Keratinocyte (primary cell): ENCODE measurements at regions not wholly inside any gene's neighbourhood (a gene's known extent, or its start where the extent isn't known, plus 50 kb on each side); places are given as distances from the start of the nearest gene placed in this dataset.

ENCODE experiments used
- DNase-seq: peaks from one replicate; pipeline ENCODE4 v3.0.0-alpha.2; 2011; ENCODE audit warnings: low read depth, missing footprints, low spot score
- FAIRE-seq: peaks from 2 replicates; lab custom pipeline; 2011; peaks lifted over from hg19 to GRCh38; lab: Jason Lieb, UNC
- H2AFZ ChIP-seq: 2 replicates; pipeline ENCODE4 v1.6.0; 2012; ENCODE audit warnings: low read length, control low read depth, inconsistent platforms; ENCODE audit not compliant: control insufficient read depth
- H3K27ac ChIP-seq: 2 replicates; pipeline ENCODE4 v1.5.1; 2011; ENCODE audit warnings: low read length; ENCODE audit not compliant: control insufficient read depth, insufficient read depth
- H3K27me3 ChIP-seq: 3 replicates; pipeline ENCODE4 v1.6.0; 2011; ENCODE audit warnings: low read length; ENCODE audit not compliant: control insufficient read depth, insufficient read depth; ENCODE audit errors: extremely low read depth
- H3K36me3 ChIP-seq, 2 experiments: 2 replicates in 1 of 2; 3 replicates in 1 of 2; pipeline ENCODE4 v1.5.1; 2011; ENCODE audit warnings: low read length in 2 of 2, mild to moderate bottlenecking in 1 of 2; ENCODE audit not compliant: control insufficient read depth in 2 of 2, insufficient read depth in 2 of 2; ENCODE audit errors: extremely low read depth in 1 of 2
- H3K4me1 ChIP-seq: 3 replicates; pipeline ENCODE4 v1.5.1; 2011; ENCODE audit warnings: low read length; ENCODE audit not compliant: control insufficient read depth, insufficient read depth; ENCODE audit errors: extremely low read depth
- H3K4me2 ChIP-seq: 3 replicates; pipeline ENCODE4 v1.6.0; 2011; ENCODE audit warnings: low read depth, low read length; ENCODE audit not compliant: control insufficient read depth, insufficient read depth; ENCODE audit errors: extremely low read depth
- H3K4me3 ChIP-seq, 3 experiments: fragments of 200-600 bp in 1 of 3; sonication (generic) in 1 of 3; 2 replicates in 2 of 3; 3 replicates in 1 of 3; pipeline ENCODE4 v1.5.1; 2011 to 2016; ENCODE audit warnings: low read length in 3 of 3, mild to moderate bottlenecking in 3 of 3, control low read depth in 2 of 3, inconsistent platforms in 1 of 3, low read depth in 1 of 3, mixed read lengths in 1 of 3, mixed run types in 1 of 3, moderate library complexity in 1 of 3; ENCODE audit not compliant: control insufficient read depth in 2 of 3, insufficient read depth in 2 of 3; ENCODE audit errors: extremely low read depth in 1 of 3
- H3K79me2 ChIP-seq: 2 replicates; pipeline ENCODE4 v1.6.0; 2012; ENCODE audit warnings: low read length; ENCODE audit not compliant: control insufficient read depth, insufficient read depth
- H3K9ac ChIP-seq: 3 replicates; pipeline ENCODE4 v1.6.0; 2011; ENCODE audit warnings: low read length; ENCODE audit not compliant: control insufficient read depth, insufficient read depth; ENCODE audit errors: extremely low read depth
- H3K9me1 ChIP-seq: 3 replicates; pipeline ENCODE4 v1.6.0; 2011; ENCODE audit warnings: low read length; ENCODE audit not compliant: control insufficient read depth, insufficient read depth; ENCODE audit errors: extremely low read depth
- H3K9me3 ChIP-seq: 2 replicates; pipeline ENCODE4 v1.5.1; 2012; ENCODE audit warnings: low read depth, low read length; ENCODE audit not compliant: control insufficient read depth
- H4K20me1 ChIP-seq: 3 replicates; pipeline ENCODE4 v1.6.0; 2011; ENCODE audit warnings: low read length; ENCODE audit not compliant: control insufficient read depth, insufficient read depth; ENCODE audit errors: extremely low read depth
- CTCF ChIP-seq, 3 experiments: IDR thresholded peaks in 1 of 3; conservative IDR thresholded peaks in 1 of 3; optimal IDR thresholded peaks in 1 of 3; 2 replicates in 2 of 3; 3 replicates in 1 of 3; pipeline versions ENCODE3 to v1.5.1; 2011; ENCODE audit warnings: low read length in 3 of 3, mild to moderate bottlenecking in 3 of 3, moderate library complexity in 2 of 3, control low read depth in 1 of 3, inconsistent platforms in 1 of 3; ENCODE audit not compliant: insufficient read depth in 2 of 3; ENCODE audit errors: extremely low read depth in 1 of 3
- EZH2 ChIP-seq: IDR thresholded peaks from one replicate; pipeline ENCODE4 v1.6.1; 2012; ENCODE audit warnings: inconsistent platforms, mild to moderate bottlenecking, low read length, moderate library complexity
- dilution Hi-C: fragments of 300-500 bp; cut with MboI; formaldehyde crosslinking; loops from one replicate; pipeline ENCODE4 v1.7.0; 2020; ENCODE audit warnings: low sequenced_read_pairs; ENCODE audit not compliant: extremely low pct_ligation_motif_present

- Histone ChIP-seq H3K4me2 (no peak overlapping the region), H3K9me1 (no peaks in the 10 kb centered on the region), H2AFZ (no peak overlapping the region), H3K36me3 (no peaks in the 10 kb centered on the region), H3K79me2 (no peaks in the 10 kb centered on the region), H3K9ac (no peak overlapping the region), H3K27me3 (no peaks in the 10 kb centered on the region), H3K27ac (no peak overlapping the region), H3K9me3 (no peaks in the 10 kb centered on the region), H3K4me1 (no peaks in the 10 kb centered on the region), H4K20me1 (no peaks in the 10 kb centered on the region), H3K4me3 (no peak overlapping the region)
- no peak for FAIRE-seq
- dilution Hi-C loops, result no loop called here
- DNase-seq, result no peak
- TF ChIP-seq EZH2, result no peak
- no peak for TF ChIP-seq CTCF (optimal IDR thresholded peaks at IDR 0.05 in 1 of 3, IDR thresholded peaks at IDR 0.05 in 1 of 3, conservative IDR thresholded peaks at IDR 0.05 in 1 of 3; ENCODE audit: extremely low read depth in 1 of 3, insufficient read depth in 2 of 3, low read length in 3 of 3)
These were observed 509.9 kb upstream of the ID4 start for GRCh38 chr6:19327241-19327640.

- Histone ChIP-seq H2AFZ (no peak overlapping the region), H3K27ac (no peak overlapping the region), H3K79me2 (no peaks in the 10 kb centered on the region)
These were observed 509.5 kb upstream of the ID4 start for GRCh38 chr6:19327661-19328060.

More at GRCh38 chr6:19327661-19328060, 509.5 kb upstream of the ID4 start:
- no peak overlapping the region for H3K4me3 ChIP-seq
- no peaks in the 10 kb centered on the region for H3K9me3 ChIP-seq
- H3K36me3 ChIP-seq, result no peaks in the 10 kb centered on the region
- H3K9me1 ChIP-seq, result no peaks in the 10 kb centered on the region
- TF ChIP-seq CTCF (optimal IDR thresholded peaks at IDR 0.05 in 1 of 3, IDR thresholded peaks at IDR 0.05 in 1 of 3, conservative IDR thresholded peaks at IDR 0.05 in 1 of 3; ENCODE audit: extremely low read depth in 1 of 3, insufficient read depth in 2 of 3, low read length in 3 of 3) (no peak), EZH2 (no peak)
- H3K4me2 ChIP-seq, result no peak overlapping the region
- no peaks in the 10 kb centered on the region for H4K20me1 ChIP-seq
- FAIRE-seq (no peak), DNase-seq (no peak)
- dilution Hi-C loops, result no loop called here
- H3K9ac ChIP-seq, result no peak overlapping the region
- no peaks in the 10 kb centered on the region for H3K27me3 ChIP-seq
- no peaks in the 10 kb centered on the region for H3K4me1 ChIP-seq
